Hindlimb muscle (tissue), 1 donor: ENCODE measurements at regions not wholly inside any gene's neighbourhood (a gene's known extent, or its start where the extent isn't known, plus 50 kb on each side); places are given as distances from the start of the nearest gene placed in this dataset.

Experiments
- DNase-seq: peaks from one replicate; pipeline ENCODE4 v3.0.0-alpha.2; 2013

DNA sequence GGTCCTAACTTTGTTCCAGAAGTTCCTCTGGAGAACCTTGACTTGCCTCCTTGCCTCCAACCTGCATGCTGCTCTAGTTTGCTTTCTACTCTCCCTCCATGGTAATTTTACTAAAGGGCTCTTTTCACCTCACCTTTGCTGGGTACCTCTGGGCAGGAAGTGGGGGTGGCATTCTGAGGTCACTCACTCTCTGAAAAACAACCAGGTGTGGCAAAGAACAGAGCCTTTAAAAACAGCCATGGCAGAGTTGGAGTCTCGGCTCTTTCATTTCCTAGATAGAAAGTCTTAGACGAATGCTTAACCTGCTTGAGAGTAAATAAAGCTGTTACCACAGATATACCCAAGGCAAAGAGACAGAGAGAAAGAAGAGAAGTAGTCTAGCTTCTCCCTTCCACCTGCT lies 827.9 kb downstream of the BCL11B start:
- DNase-seq: no peak

DNA sequence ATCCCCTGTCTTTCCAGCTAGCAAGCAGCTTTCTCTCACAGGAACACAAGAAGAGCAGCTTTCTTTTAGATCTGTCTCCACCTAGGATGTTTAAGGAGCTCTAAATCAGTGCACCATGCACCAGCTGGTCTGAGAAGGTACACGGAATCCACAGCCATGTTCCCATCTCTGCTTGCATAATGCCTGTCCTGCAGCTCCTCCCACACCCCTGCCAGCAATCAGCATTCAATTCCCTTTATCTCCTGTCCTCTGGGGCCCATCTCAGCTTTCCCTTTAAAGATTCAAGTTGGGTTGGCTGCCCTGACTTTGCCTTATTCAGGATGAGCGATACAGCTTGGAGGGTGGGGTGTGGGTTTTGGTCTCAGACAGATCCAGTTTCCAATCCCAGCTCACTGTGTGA lies 826.3 kb downstream of the BCL11B start:
- no peak for DNase-seq

GRCh38 chr14:98446508-98446907 lies 825.5 kb downstream of the BCL11B start:
- DNase-seq: no peak

- DNase-seq: peak; percentile 2
These were observed 815.8 kb downstream of the BCL11B start for GRCh38 chr14:98456231-98456630.

- DNase-seq: no peak
These were observed 813.3 kb downstream of the BCL11B start for GRCh38 chr14:98458702-98459101.

GRCh38 chr14:98462908-98463307 lies 809.1 kb downstream of the BCL11B start:
- DNase-seq: no peak

DNA sequence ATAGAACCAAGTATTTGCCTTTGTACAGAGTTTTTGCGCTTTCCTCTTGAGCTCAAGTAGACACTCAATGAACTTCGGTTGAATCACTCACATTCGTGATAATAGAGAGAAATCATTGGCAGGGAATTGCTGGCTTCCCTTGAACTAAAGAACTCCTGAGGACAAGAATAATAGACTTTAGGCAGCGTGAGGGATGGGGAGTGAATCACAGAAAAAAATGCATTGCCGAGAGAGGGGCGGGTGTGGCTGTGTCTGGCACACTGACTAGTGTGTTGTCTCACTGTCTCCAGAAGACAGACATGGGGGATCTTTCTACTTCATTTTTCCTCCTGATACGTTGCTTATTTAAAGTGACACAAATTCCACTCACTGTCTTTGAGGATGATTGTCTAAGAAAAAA lies 805.2 kb downstream of the BCL11B start:
- DNase-seq: no peak

DNA sequence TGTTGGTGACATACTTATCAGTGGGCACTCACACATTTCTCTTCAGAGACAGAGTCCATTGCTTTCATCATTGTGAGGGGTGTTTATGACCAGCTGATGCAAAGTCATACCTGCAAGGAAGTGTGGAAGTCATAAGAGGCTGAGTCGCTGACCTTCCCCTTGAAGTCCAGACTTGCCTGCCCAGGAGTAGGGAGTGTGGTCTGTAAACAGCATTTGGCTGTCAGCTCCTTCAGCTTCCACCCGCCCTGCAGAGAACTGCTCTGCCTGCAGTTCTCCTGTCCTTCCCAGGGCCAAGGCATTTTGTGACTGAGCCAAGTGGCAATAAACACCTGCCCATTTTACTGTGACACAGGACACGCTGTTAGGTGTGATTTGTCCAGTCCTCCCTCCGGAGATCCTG lies 801.3 kb downstream of the BCL11B start:
- DNase-seq: no peak

- DNase-seq: no peak
These were observed 797.1 kb downstream of the BCL11B start for GRCh38 chr14:98474900-98475299.

DNA sequence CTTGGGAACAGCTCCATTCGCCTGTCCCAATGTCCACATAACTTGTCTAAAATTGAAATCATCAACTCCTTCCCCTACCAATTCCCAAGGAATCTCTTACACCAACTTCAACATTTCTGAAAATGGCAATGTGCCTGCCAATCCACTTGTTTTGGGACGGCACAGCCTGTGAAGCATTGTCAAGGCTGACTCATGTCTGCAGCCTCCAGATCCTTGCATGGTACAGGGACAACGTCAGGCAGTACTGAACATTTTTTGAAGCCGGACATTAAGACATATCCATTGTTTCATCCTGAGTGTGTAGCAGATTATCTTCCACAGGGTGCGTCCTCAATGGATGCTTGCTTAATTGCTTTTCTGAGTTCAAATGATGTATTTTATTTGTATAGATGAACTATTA lies 794.1 kb downstream of the BCL11B start:
- DNase-seq: no peak

GRCh38 chr14:98489115-98489514 lies 782.9 kb downstream of the BCL11B start:
- no peak for DNase-seq

DNA sequence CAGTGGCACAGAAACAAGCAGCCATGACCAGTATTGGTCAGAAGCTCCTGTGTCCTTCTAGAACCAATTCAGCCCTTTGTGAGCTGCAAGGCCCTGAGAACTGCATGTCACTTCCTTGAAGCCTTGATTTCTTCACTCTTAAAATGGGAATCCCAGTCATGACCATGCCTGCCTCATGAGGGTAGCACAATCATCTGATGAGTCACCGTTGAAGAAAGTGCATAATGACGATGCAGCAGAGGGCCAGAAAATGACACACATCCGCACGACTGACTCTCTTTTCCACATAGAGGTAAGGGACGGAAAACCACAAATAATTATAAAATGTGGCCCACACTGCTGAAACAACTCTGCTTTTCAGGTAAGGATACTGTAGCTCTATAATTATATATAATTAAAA lies 777.4 kb downstream of the BCL11B start:
- DNase-seq: no peak

DNA sequence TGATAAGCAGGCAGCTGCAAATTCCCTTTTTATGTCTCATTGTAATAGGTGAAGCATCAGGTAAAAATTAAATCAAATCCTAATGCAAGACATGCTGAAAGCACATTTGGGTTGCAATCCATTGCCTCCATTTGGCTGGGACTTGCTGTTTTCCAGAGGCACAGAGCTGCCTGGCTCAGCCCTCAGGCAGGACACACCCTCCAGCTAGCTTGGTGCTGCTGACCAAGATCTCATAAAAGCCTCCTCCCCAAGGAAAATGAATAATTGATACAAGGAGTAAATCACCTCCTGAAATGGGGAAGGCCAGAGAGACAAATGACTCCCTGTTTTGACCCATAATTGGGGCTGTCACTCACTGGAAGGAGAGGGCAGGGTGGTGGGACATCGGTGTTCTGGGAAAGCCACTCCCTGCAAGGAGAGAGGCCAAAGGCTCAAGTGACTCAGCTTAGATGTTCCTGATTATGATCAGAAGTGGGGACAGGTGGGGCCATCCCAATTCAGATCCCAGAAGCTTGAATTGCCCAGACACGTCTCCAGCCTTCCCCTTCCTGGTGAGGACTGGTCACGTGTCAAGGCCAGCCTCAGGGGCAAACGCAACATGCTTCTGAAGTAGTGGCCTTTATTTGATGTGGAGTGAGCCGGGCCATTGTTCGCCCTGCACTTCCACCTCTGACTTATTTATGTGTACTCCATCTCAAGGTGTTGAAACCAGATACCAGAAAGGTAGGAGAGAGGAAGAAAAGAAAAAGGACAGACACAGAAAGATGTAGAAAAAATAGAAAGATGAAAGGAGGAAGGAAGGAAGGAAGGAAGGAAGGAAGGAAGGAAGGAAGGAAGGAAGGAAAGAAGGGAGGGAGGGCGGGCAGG lies 773.7 kb downstream of the BCL11B start:
- no peak for DNase-seq

DNA sequence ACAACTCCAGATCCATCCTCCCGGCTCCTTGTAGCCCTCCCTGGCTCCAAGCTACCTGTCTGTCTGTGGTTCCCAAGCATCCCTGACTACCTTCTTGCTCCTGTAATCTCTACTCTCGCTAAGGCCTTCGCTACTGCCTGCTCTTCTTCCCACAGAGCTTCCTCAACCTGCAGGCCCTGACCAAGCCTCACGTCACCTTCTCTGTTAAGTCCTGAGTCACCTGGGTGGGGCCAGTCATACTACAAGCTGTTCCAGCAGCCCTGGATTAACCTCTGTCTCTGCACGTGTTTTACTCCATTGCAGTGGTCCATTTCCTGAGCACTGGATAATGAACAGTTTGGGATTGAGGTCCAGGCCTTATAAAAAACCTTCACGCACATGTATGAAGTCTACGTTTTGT lies 770.7 kb downstream of the BCL11B start:
- DNase-seq: no peak

- DNase-seq: no peak
These were observed 770.2 kb downstream of the BCL11B start for GRCh38 chr14:98501836-98502235.

GRCh38 chr14:98503086-98503815 lies 768.7 kb downstream of the BCL11B start:
- no peak for DNase-seq

GRCh38 chr14:98507264-98507663 lies 764.7 kb downstream of the BCL11B start:
- DNase-seq: no peak

- DNase-seq: no peak
These were observed 761.6 kb downstream of the BCL11B start for GRCh38 chr14:98510392-98510791.

DNA sequence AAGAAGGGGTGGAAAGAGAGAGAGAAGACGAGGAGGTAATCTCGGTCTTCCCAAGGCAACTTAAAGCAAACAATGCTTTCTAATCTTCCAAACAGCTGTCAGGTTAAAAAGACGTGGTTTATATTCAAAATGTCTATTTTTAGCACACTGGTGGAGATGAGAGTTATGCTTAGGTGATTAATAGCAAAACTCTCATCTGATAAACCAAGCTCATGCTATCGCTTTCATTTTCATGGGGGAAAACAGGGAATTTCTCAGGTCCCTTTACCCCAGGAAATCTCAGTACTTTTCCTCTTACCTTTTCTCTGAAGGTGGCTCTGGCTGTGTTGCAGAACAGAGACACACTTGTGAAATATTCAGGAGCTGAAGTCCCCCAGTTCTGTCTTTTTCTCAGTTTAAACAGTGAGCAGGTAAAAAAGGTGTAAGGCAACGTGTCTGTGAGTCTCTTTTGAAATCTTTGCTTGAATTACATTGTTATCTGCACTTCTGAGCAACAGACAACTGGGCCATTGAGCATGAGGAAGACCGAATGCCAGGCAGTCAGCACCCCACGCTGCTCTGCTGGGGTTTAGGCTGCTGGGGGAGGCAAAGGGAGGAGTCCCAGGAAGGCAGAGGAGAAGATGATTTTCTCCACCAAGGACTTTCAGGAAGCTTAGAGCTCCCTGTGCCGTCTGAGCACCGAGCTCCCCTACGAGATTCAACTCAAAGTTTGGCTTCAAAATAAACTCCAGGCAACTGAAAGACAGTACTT lies 759.3 kb downstream of the BCL11B start:
- DNase-seq: no peak

GRCh38 chr14:98513558-98513957 lies 758.4 kb downstream of the BCL11B start:
- DNase-seq: no peak

GRCh38 chr14:98514016-98514415 lies 758.0 kb downstream of the BCL11B start:
- DNase-seq: no peak

- no peak for DNase-seq
These were observed 735.7 kb downstream of the BCL11B start for GRCh38 chr14:98536256-98536655.

DNA sequence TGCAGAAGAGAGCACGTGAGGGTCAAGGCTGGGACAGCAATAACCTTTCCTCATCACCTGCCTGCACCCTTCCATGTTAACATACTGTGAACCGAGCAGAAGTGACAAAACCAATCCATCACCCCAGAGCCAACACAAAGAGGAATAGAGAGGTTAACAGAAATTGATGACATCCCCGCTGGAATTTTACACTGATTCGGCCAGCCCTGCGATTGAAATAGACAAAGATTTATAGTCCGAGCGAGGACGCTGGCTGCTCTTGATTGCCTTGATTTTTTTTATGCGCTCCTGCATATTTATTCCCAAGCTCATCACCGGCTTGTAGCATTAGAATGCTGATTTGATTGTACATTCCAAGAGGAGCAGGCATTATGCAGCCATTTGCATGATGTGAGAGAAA lies 729.7 kb downstream of the BCL11B start:
- DNase-seq: no peak
